ENCODE measurements at regions not wholly inside any gene's neighbourhood (a gene's known extent, or its start where the extent isn't known, plus 50 kb on each side); places are given as distances from the start of the nearest gene placed in this dataset.

- Histone ChIP-seq H2AK9ac (replicated peaks; ENCODE audit: low read depth, low read length, poor library complexity) (no peak overlapping the region), H2BK120ac (ENCODE audit: low read depth, low read length) (no peak overlapping the region), H2BK15ac (ENCODE audit: low read depth, low read length) (no peak overlapping the region), H3K23ac (ENCODE audit: low read depth, low read length) (no peak overlapping the region), H3K9me3 (ENCODE audit: control insufficient read depth, insufficient read depth, low read length) (no peaks in the 10 kb centered on the region), H2AK5ac (ENCODE audit: low read depth, low read length) (no peak overlapping the region), H3K27ac (ENCODE audit: insufficient read depth, low read length) (no peak overlapping the region), H3K27me3 (ENCODE audit: control insufficient read depth, insufficient read depth, low read length) (no peaks in the 10 kb centered on the region), H3K9ac (ENCODE audit: low read depth, low read length) (no peak overlapping the region), H4K5ac (ENCODE audit: low read depth, low read length) (no peak overlapping the region), H4K20me1 (ENCODE audit: insufficient read depth, low read length) (no peaks in the 10 kb centered on the region), H3K79me1 (ENCODE audit: low read depth in 1 of 2, low read length in 2 of 2) (no peaks in the 10 kb centered on the region), H3K4me1 (ENCODE audit: control insufficient read depth, insufficient read depth, low read length) (no peaks in the 10 kb centered on the region), H4K8ac (ENCODE audit: low read depth in 2 of 2, low read length in 2 of 2) (no peak overlapping the region), H3K18ac (ENCODE audit: low read depth, low read length) (no peak overlapping the region), H3K4me3 (ENCODE audit: insufficient read depth, low read depth, low read length) (no peak overlapping the region), H3K14ac (replicated peaks; ENCODE audit: low read depth, low read length) (no peak overlapping the region), H3K36me3 (ENCODE audit: control insufficient read depth, insufficient read depth, low read length) (no peaks in the 10 kb centered on the region), H3K56ac (ENCODE audit: extremely low read depth, insufficient read depth, low read length) (no peak overlapping the region), H3K9me1 (ENCODE audit: insufficient read depth, low read length) (no peaks in the 10 kb centered on the region), H2BK20ac (ENCODE audit: low read depth, low read length) (no peak overlapping the region), H2BK5ac (ENCODE audit: low read depth, low read length, poor library complexity, severe bottlenecking) (no peak overlapping the region), H4K91ac (ENCODE audit: insufficient read depth, low read depth, low read length) (no peak overlapping the region), H3K4me2 (ENCODE audit: low read depth, low read length) (no peak overlapping the region), H3K4ac (ENCODE audit: low read depth, low read length) (no peak overlapping the region), H2AFZ (replicated peaks; ENCODE audit: low read length, poor library complexity) (no peak overlapping the region)
- dilution Hi-C loops (cut with HindIII; ENCODE audit: low sequenced_read_pairs, unreplicated experiment) = no loop called here
- 88% methylated on average over 1 of the region's 4 CpGs; no CpG with 5 or more reads in 1 of the 2 experiments for WGBS, 2 experiments (ENCODE audit: extremely low coverage in 2 of 2, insufficient read length in 1 of 2)
- in situ Hi-C loops (cut with MboI; ENCODE audit: low sequenced_read_pairs) = no loop called here
- DNase-seq (no peak), ATAC-seq (ENCODE audit: low read depth) (no peak)
- POLR2A ChIA-PET (ENCODE audit: unreplicated experiment) = no interaction called here
- BruUV-seq (replicated peaks) = no TSS peak
- CTCF ChIA-PET = no interaction called here
- intact Hi-C loops (cut with micrococcal nuclease) = no loop called here
- no peak for TF ChIP-seq RFX5 (IDR thresholded peaks at IDR 0.05; ENCODE audit: low read depth, low read length)
- no peak for TF ChIP-seq MXI1 (IDR thresholded peaks at IDR 0.05; ENCODE audit: borderline replicate concordance, low read depth, low read length)
- no peak for TF ChIP-seq CHD1 (IDR thresholded peaks at IDR 0.05; ENCODE audit: low read depth, low read length)
- TF ChIP-seq MAFK (IDR thresholded peaks at IDR 0.05; ENCODE audit: low read depth, low read length) = no peak
- no peak for TF ChIP-seq BHLHE40 (IDR thresholded peaks at IDR 0.05; ENCODE audit: low read depth, low read length)
- TF ChIP-seq USF2 (IDR thresholded peaks at IDR 0.05; ENCODE audit: low read depth, low read length) = no peak
- no peak for TF ChIP-seq RCOR1 (IDR thresholded peaks at IDR 0.05; ENCODE audit: insufficient replicate concordance, low read length)
- TF ChIP-seq FOS (IDR thresholded peaks at IDR 0.05; ENCODE audit: low read depth, low read length) = no peak
- no peak for TF ChIP-seq MAZ (IDR thresholded peaks at IDR 0.05; ENCODE audit: borderline replicate concordance, low read depth, low read length)
- no peak for TF ChIP-seq CEBPB (IDR thresholded peaks at IDR 0.05; ENCODE audit: low read depth, low read length)
- no peak for TF ChIP-seq NFE2L2 (IDR thresholded peaks at IDR 0.05; ENCODE audit: low read depth, low read length)
- no peak for TF ChIP-seq SMC3 (IDR thresholded peaks at IDR 0.05; ENCODE audit: low read depth, low read length)
- no peak for TF ChIP-seq POLR2A (IDR thresholded peaks at IDR 0.05; ENCODE audit: low read depth, low read length)
- no peak for TF ChIP-seq ELK1 (IDR thresholded peaks at IDR 0.05; ENCODE audit: borderline replicate concordance, low read depth, low read length)
- no peak for TF ChIP-seq RAD21 (IDR thresholded peaks at IDR 0.05; ENCODE audit: low read length)
Measured at GRCh38 chr2:221674446-221674845, 102.3 kb upstream of the EPHA4 start.
